ENCODE measurements at regions not wholly inside any gene's neighbourhood (a gene's known extent, or its start where the extent isn't known, plus 50 kb on each side); places are given as distances from the start of the nearest gene placed in this dataset.
"Not testable (repeated sequence)": the region's sequence is repeated elsewhere in the genome, so short reads cannot be mapped to it uniquely, and the experiment has no call there.

GRCh38 chr1:192862271-192862670 is 53.4 kb downstream of the RGS2 start:
- DNase-seq (ENCODE audit: low read depth in 4 of 4, low spot score in 3 of 4): no peak

GRCh38 chr1:192866241-192866868 is 57.5 kb downstream of the RGS2 start:
- DNase-seq (ENCODE audit: low read depth in 4 of 4, low spot score in 3 of 4): no peak

GRCh38 chr1:192867180-192867579 is 58.3 kb downstream of the RGS2 start:
- DNase-seq (ENCODE audit: low read depth in 4 of 4, low spot score in 3 of 4): no peak

- DNase-seq (ENCODE audit: low read depth in 4 of 4, low spot score in 3 of 4): no peak
Observed at GRCh38 chr1:192869308-192869940, 60.6 kb downstream of the RGS2 start.

GRCh38 chr1:192872010-192872409 is 63.2 kb downstream of the RGS2 start:
- DNase-seq (ENCODE audit: low read depth in 4 of 4, low spot score in 3 of 4): no peak

- DNase-seq (ENCODE audit: low read depth in 4 of 4, low spot score in 3 of 4): no peak
Observed at GRCh38 chr1:192873836-192874235, 65.0 kb downstream of the RGS2 start.

- no peak for DNase-seq (ENCODE audit: low read depth in 4 of 4, low spot score in 3 of 4)
Observed at GRCh38 chr1:192876633-192877032, 67.8 kb downstream of the RGS2 start.

GRCh38 chr1:192877283-192877886 is 68.5 kb downstream of the RGS2 start:
- no peak for DNase-seq (ENCODE audit: low read depth in 4 of 4, low spot score in 3 of 4)

- no peak for DNase-seq (ENCODE audit: low read depth in 4 of 4, low spot score in 3 of 4)
Observed at GRCh38 chr1:192878249-192878648, 69.4 kb downstream of the RGS2 start.

GRCh38 chr1:192879406-192879805 is 70.6 kb downstream of the RGS2 start:
- no peak for DNase-seq (ENCODE audit: low read depth in 4 of 4, low spot score in 3 of 4)

GRCh38 chr1:192880231-192880630 is 71.4 kb downstream of the RGS2 start:
- no peak for DNase-seq (ENCODE audit: low read depth in 4 of 4, low spot score in 3 of 4)

GRCh38 chr1:192884241-192884640 is 75.4 kb downstream of the RGS2 start:
- no peak for DNase-seq (ENCODE audit: low read depth in 4 of 4, low spot score in 3 of 4)

- not testable (repeated sequence) for DNase-seq (ENCODE audit: low read depth in 4 of 4, low spot score in 3 of 4)
Observed at GRCh38 chr1:192885387-192885786, 76.5 kb downstream of the RGS2 start.

GRCh38 chr1:192887426-192887825 is 78.6 kb downstream of the RGS2 start:
- no peak for DNase-seq (ENCODE audit: low read depth in 4 of 4, low spot score in 3 of 4)

GRCh38 chr1:192888574-192888973 is 79.7 kb downstream of the RGS2 start:
- DNase-seq (ENCODE audit: low read depth in 4 of 4, low spot score in 3 of 4): no peak

GRCh38 chr1:192889082-192889481 is 80.2 kb downstream of the RGS2 start:
- DNase-seq (ENCODE audit: low read depth in 4 of 4, low spot score in 3 of 4): no peak

- DNase-seq (ENCODE audit: low read depth in 4 of 4, low spot score in 3 of 4): no peak
Observed at GRCh38 chr1:192890134-192890533, 81.3 kb downstream of the RGS2 start.

- no peak for DNase-seq (ENCODE audit: low read depth in 4 of 4, low spot score in 3 of 4)
Observed at GRCh38 chr1:192892934-192893333, 84.1 kb downstream of the RGS2 start.

- not testable (repeated sequence) for DNase-seq (ENCODE audit: low read depth in 4 of 4, low spot score in 3 of 4)
Observed at GRCh38 chr1:192895487-192895886, 86.6 kb downstream of the RGS2 start.

GRCh38 chr1:192896376-192896775 is 87.5 kb downstream of the RGS2 start:
- DNase-seq (ENCODE audit: low read depth in 4 of 4, low spot score in 3 of 4): no peak

- DNase-seq (ENCODE audit: low read depth in 4 of 4, low spot score in 3 of 4): no peak
Observed at GRCh38 chr1:192901500-192901899, 92.7 kb downstream of the RGS2 start.

GRCh38 chr1:192903142-192903541 is 94.3 kb downstream of the RGS2 start:
- no peak for DNase-seq (ENCODE audit: low read depth in 4 of 4, low spot score in 3 of 4)

Data from left renal pelvis (tissue), 4 donors.